ENCODE measurements at regions not wholly inside any gene's neighbourhood (a gene's known extent, or its start where the extent isn't known, plus 50 kb on each side); places are given as distances from the start of the nearest gene placed in this dataset.

- no peak for DNase-seq (ENCODE audit: low read depth)
- H3K4me3 ChIP-seq (ENCODE audit: low read length), result no peak overlapping the region
- TF ChIP-seq CTCF (conservative IDR thresholded peaks at IDR 0.05; ENCODE audit: low read length), result no peak
These were observed 207.9 kb upstream of the RGMA start for GRCh38 chr15:93296759-93297500.

- no peak for DNase-seq (ENCODE audit: low read depth)
- no peak overlapping the region for H3K4me3 ChIP-seq (ENCODE audit: low read length)
- TF ChIP-seq CTCF (conservative IDR thresholded peaks at IDR 0.05; ENCODE audit: low read length), result no peak
These were observed 205.9 kb upstream of the RGMA start for GRCh38 chr15:93294896-93295295.

- no peak overlapping the region for H3K4me3 ChIP-seq (ENCODE audit: low read length)
- no peak for TF ChIP-seq CTCF (conservative IDR thresholded peaks at IDR 0.05; ENCODE audit: low read length)
- DNase-seq (ENCODE audit: low read depth), result no peak
These were observed 205.1 kb upstream of the RGMA start for GRCh38 chr15:93294066-93294465.

GRCh38 chr15:93291380-93291779 lies 202.4 kb upstream of the RGMA start:
- DNase-seq (ENCODE audit: low read depth), result no peak
- no peak overlapping the region for H3K4me3 ChIP-seq (ENCODE audit: low read length)
- TF ChIP-seq CTCF (conservative IDR thresholded peaks at IDR 0.05; ENCODE audit: low read length), result no peak

GRCh38 chr15:93290618-93290946 lies 201.6 kb upstream of the RGMA start:
- DNase-seq (ENCODE audit: low read depth), result no peak
- no peak for TF ChIP-seq CTCF (conservative IDR thresholded peaks at IDR 0.05; ENCODE audit: low read length)

GRCh38 chr15:93289941-93290617 lies 201.1 kb upstream of the RGMA start:
- no peak overlapping the region for H3K4me3 ChIP-seq (ENCODE audit: low read length)
- TF ChIP-seq CTCF (conservative IDR thresholded peaks at IDR 0.05; ENCODE audit: low read length), result no peak
- DNase-seq (ENCODE audit: low read depth), result no peak

More at GRCh38 chr15:93290618-93290946, 201.6 kb upstream of the RGMA start:
- H3K4me3 ChIP-seq (ENCODE audit: low read length), result no peak overlapping the region

GRCh38 chr15:93288728-93289294 lies 199.8 kb upstream of the RGMA start:
- H3K4me3 ChIP-seq (ENCODE audit: low read length), result no peak overlapping the region
- no peak for TF ChIP-seq CTCF (conservative IDR thresholded peaks at IDR 0.05; ENCODE audit: low read length)
- DNase-seq (ENCODE audit: low read depth), result no peak
